Peyer's patch (tissue), 4 donors: ENCODE measurements at regions not wholly inside any gene's neighbourhood (a gene's known extent, or its start where the extent isn't known, plus 50 kb on each side); places are given as distances from the start of the nearest gene placed in this dataset.

Source experiments
- DNase-seq, 3 donors: peaks; one replicate each; pipeline ENCODE4 v3.0.0-alpha.2; 2017 to 2019
- H3K27ac ChIP-seq, 4 donors: fragments of 200-600 bp; sonication (generic); one replicate each; pipeline ENCODE4 v1.5.1; 2016 to 2019
- H3K27me3 ChIP-seq, 2 donors: fragments of 200-600 bp; sonication (generic); one replicate each; pipeline ENCODE4 v1.5.1; 2019
- H3K36me3 ChIP-seq, 3 donors: fragments of 200-600 bp; sonication (generic); one replicate each; pipeline ENCODE4 v1.5.1; 2016 to 2019
- H3K4me1 ChIP-seq, 4 donors: fragments of 200-600 bp; sonication (generic); one replicate each; pipeline ENCODE4 v1.5.1; 2016 to 2019
- H3K4me3 ChIP-seq, 4 donors: fragments of 200-600 bp; sonication (generic); 1 replicate in 3 of 4; 2 replicates in 1 of 4; pipeline ENCODE4 v1.5.1; 2016 to 2019; ENCODE audit warnings: mild to moderate bottlenecking in 1 of 4
- H3K9me3 ChIP-seq, 4 donors: fragments of 200-600 bp; sonication (generic); one replicate each; pipeline ENCODE4 v1.5.1; 2016 to 2019; ENCODE audit warnings: mild to moderate bottlenecking in 1 of 4
- CTCF ChIP-seq, 6 experiments: fragments of 450-650 bp in 4 of 6; fragments of 200-600 bp in 2 of 6; sonication (generic) in 1 of 6; IDR thresholded peaks; one replicate each; pipeline ENCODE4 v1.5.1; 2017 to 2019; ENCODE audit warnings: antibody characterized with exemption in 6 of 6, mild to moderate bottlenecking in 3 of 6, moderate library complexity in 1 of 6
- POLR2A ChIP-seq, 2 donors: fragments of 450-650 bp; IDR thresholded peaks; one replicate each; pipeline ENCODE4 v1.5.1; 2017; ENCODE audit warnings: antibody characterized with exemption in 2 of 2, mild to moderate bottlenecking in 2 of 2, moderate library complexity in 2 of 2

- no peak for DNase-seq
- Histone ChIP-seq H3K27me3 (no peaks in the 10 kb centered on the region), H3K4me1 (no peaks in the 10 kb centered on the region), H3K36me3 (no peaks in the 10 kb centered on the region), H3K4me3 (no peak overlapping the region), H3K27ac (no peak overlapping the region), H3K9me3 (no peaks in the 10 kb centered on the region)
- TF ChIP-seq CTCF (IDR thresholded peaks at IDR 0.05) = no peak
- no peak for TF ChIP-seq POLR2A (IDR thresholded peaks at IDR 0.05)
Observed at GRCh38 chr13:78370231-78370630, 233.1 kb downstream of the POU4F1 start.

- DNase-seq = no peak
- TF ChIP-seq POLR2A (IDR thresholded peaks at IDR 0.05) (no peak), CTCF (IDR thresholded peaks at IDR 0.05) (no peak)
- Histone ChIP-seq H3K36me3 (no peaks in the 10 kb centered on the region), H3K27me3 (no peaks in the 10 kb centered on the region), H3K9me3 (no peaks in the 10 kb centered on the region), H3K4me1 (no peaks in the 10 kb centered on the region), H3K4me3 (no peak overlapping the region), H3K27ac (no peak overlapping the region)
Observed at GRCh38 chr13:78364711-78365110, 238.6 kb downstream of the POU4F1 start.

GRCh38 chr13:78341032-78341431, 262.3 kb downstream of the POU4F1 start:
- H3K9me3 ChIP-seq = no peaks in the 10 kb centered on the region
- DNase-seq = no peak

GRCh38 chr13:78339927-78340326, 263.4 kb downstream of the POU4F1 start:
- Histone ChIP-seq H3K9me3 (no peaks in the 10 kb centered on the region), H3K27ac (no peak overlapping the region), H3K27me3 (no peaks in the 10 kb centered on the region), H3K36me3 (no peaks in the 10 kb centered on the region), H3K4me3 (no peak overlapping the region), H3K4me1 (no peaks in the 10 kb centered on the region)
- no peak for DNase-seq
- no peak for TF ChIP-seq CTCF (IDR thresholded peaks at IDR 0.05)
- TF ChIP-seq POLR2A (IDR thresholded peaks at IDR 0.05) = no peak

More at GRCh38 chr13:78341032-78341431, 262.3 kb downstream of the POU4F1 start:
- no peak overlapping the region for H3K27ac ChIP-seq
- H3K4me3 ChIP-seq = no peak overlapping the region
- H3K36me3 ChIP-seq = no peaks in the 10 kb centered on the region
- no peaks in the 10 kb centered on the region for H3K4me1 ChIP-seq
- no peaks in the 10 kb centered on the region for H3K27me3 ChIP-seq
- TF ChIP-seq POLR2A (IDR thresholded peaks at IDR 0.05) = no peak
- no peak for TF ChIP-seq CTCF (IDR thresholded peaks at IDR 0.05)

- H3K27ac ChIP-seq = no peak overlapping the region
- H3K4me3 ChIP-seq = no peak overlapping the region
- DNase-seq = no peak
- no peaks in the 10 kb centered on the region for H3K27me3 ChIP-seq
- no peaks in the 10 kb centered on the region for H3K36me3 ChIP-seq
- no peaks in the 10 kb centered on the region for H3K4me1 ChIP-seq
- H3K9me3 ChIP-seq = no peaks in the 10 kb centered on the region
- TF ChIP-seq CTCF (IDR thresholded peaks at IDR 0.05) (no peak), POLR2A (IDR thresholded peaks at IDR 0.05) (no peak)
Observed at GRCh38 chr13:78334059-78334458, 269.3 kb downstream of the POU4F1 start.

- DNase-seq = no peak
- Histone ChIP-seq H3K27me3 (no peaks in the 10 kb centered on the region), H3K4me1 (no peaks in the 10 kb centered on the region), H3K4me3 (no peak overlapping the region), H3K36me3 (no peaks in the 10 kb centered on the region), H3K9me3 (no peaks in the 10 kb centered on the region), H3K27ac (no peak overlapping the region)
- TF ChIP-seq CTCF (IDR thresholded peaks at IDR 0.05) = no peak
Observed at GRCh38 chr13:78326633-78327032, 276.7 kb downstream of the POU4F1 start.
